ENCODE measurements at regions not wholly inside any gene's neighbourhood (a gene's known extent, or its start where the extent isn't known, plus 50 kb on each side); places are given as distances from the start of the nearest gene placed in this dataset.

- H3K4me3 Mint-ChIP-seq (ENCODE audit: low read depth, unreplicated experiment): no peak overlapping the region
- no peak overlapping the region for H3K27ac Mint-ChIP-seq (ENCODE audit: unreplicated experiment)
- intact Hi-C loops (cut with micrococcal nuclease; ENCODE audit: unreplicated experiment): no loop called here
- no peak for TF ChIP-seq CTCF (IDR thresholded peaks at IDR 0.05; ENCODE audit: unreplicated experiment)
- no peak for DNase-seq
- H3K36me3 Mint-ChIP-seq (ENCODE audit: insufficient read depth, unreplicated experiment): no peaks in the 10 kb centered on the region
- H3K9me3 Mint-ChIP-seq (ENCODE audit: low read depth, unreplicated experiment): no peaks in the 10 kb centered on the region
- H3K27me3 Mint-ChIP-seq (ENCODE audit: unreplicated experiment): no peaks in the 10 kb centered on the region
- CTCF ChIA-PET: no interaction called here
- no TSS peak for BruUV-seq (replicated peaks)
- peaks cover 5% of the 10 kb centered on the region for H3K4me1 Mint-ChIP-seq (ENCODE audit: low read depth, unreplicated experiment)
Measured at GRCh38 chr4:138693526-138693925, 322.1 kb upstream of the NOCT start.

- DNase-seq: no peak
- CTCF ChIA-PET: no interaction called here
- intact Hi-C loops (cut with micrococcal nuclease; ENCODE audit: unreplicated experiment): no loop called here
- Mint-ChIP-seq H3K4me3 (ENCODE audit: low read depth, unreplicated experiment) (no peak overlapping the region), H3K27me3 (ENCODE audit: unreplicated experiment) (no peaks in the 10 kb centered on the region), H3K4me1 (ENCODE audit: low read depth, unreplicated experiment) (peaks cover 4% of the 10 kb centered on the region), H3K36me3 (ENCODE audit: insufficient read depth, unreplicated experiment) (no peaks in the 10 kb centered on the region), H3K9me3 (ENCODE audit: low read depth, unreplicated experiment) (no peaks in the 10 kb centered on the region), H3K27ac (ENCODE audit: unreplicated experiment) (no peak overlapping the region)
- no TSS peak for BruUV-seq (replicated peaks)
- no peak for TF ChIP-seq CTCF (IDR thresholded peaks at IDR 0.05; ENCODE audit: unreplicated experiment)
Measured at GRCh38 chr4:138692411-138692810, 323.2 kb upstream of the NOCT start.

GRCh38 chr4:138689593-138689992 is 326.0 kb upstream of the NOCT start:
- CTCF ChIA-PET: no interaction called here
- Mint-ChIP-seq H3K36me3 (ENCODE audit: insufficient read depth, unreplicated experiment) (no peaks in the 10 kb centered on the region), H3K27ac (ENCODE audit: unreplicated experiment) (no peak overlapping the region), H3K9me3 (ENCODE audit: low read depth, unreplicated experiment) (no peaks in the 10 kb centered on the region), H3K4me1 (ENCODE audit: low read depth, unreplicated experiment) (no peaks in the 10 kb centered on the region), H3K4me3 (ENCODE audit: low read depth, unreplicated experiment) (no peak overlapping the region), H3K27me3 (ENCODE audit: unreplicated experiment) (no peaks in the 10 kb centered on the region)
- no peak for DNase-seq
- no TSS peak for BruUV-seq (replicated peaks)
- no peak for TF ChIP-seq CTCF (IDR thresholded peaks at IDR 0.05; ENCODE audit: unreplicated experiment)
- intact Hi-C loops (cut with micrococcal nuclease; ENCODE audit: unreplicated experiment): loop anchor here (10.0 kb wide), 1 partner anchor 225 kb away; no protein-coding TSS in a partner anchor

- H3K27me3 Mint-ChIP-seq (ENCODE audit: unreplicated experiment): no peaks in the 10 kb centered on the region
- TF ChIP-seq CTCF (IDR thresholded peaks at IDR 0.05; ENCODE audit: unreplicated experiment): no peak
- CTCF ChIA-PET: no interaction called here
- no peaks in the 10 kb centered on the region for H3K4me1 Mint-ChIP-seq (ENCODE audit: low read depth, unreplicated experiment)
- no TSS peak for BruUV-seq (replicated peaks)
- H3K36me3 Mint-ChIP-seq (ENCODE audit: insufficient read depth, unreplicated experiment): no peaks in the 10 kb centered on the region
- H3K4me3 Mint-ChIP-seq (ENCODE audit: low read depth, unreplicated experiment): no peak overlapping the region
- no peaks in the 10 kb centered on the region for H3K9me3 Mint-ChIP-seq (ENCODE audit: low read depth, unreplicated experiment)
- intact Hi-C loops (cut with micrococcal nuclease; ENCODE audit: unreplicated experiment): loop anchor here (10.0 kb wide), 1 partner anchor 226 kb away; no protein-coding TSS in a partner anchor
- H3K27ac Mint-ChIP-seq (ENCODE audit: unreplicated experiment): no peak overlapping the region
- no peak for DNase-seq
Measured at GRCh38 chr4:138689187-138689586, 326.4 kb upstream of the NOCT start.

Data from Calu3 (cell line).